ENCODE measurements at regions not wholly inside any gene's neighbourhood (a gene's known extent, or its start where the extent isn't known, plus 50 kb on each side); places are given as distances from the start of the nearest gene placed in this dataset.

DNA sequence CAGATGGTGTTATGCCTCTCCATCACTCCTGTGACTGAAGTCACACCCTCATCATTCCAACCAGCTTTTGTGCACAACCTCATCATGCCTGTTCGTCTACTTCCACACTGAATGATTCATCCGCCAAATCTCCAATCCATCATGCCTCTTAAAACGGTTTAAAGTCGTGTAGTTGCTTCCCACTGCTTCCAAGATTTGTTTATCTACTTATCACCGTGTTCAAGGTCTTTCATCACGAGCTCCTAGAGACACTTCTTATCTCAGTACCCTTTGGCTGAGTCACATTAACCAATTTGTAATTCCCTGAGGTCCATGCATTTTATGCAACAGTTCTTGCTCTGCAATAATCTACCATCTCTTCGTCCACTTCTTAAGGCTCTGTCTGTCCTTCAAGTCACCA, 592.3 kb upstream of the ID2 start:
- no peak overlapping the region for H3K4me3 ChIP-seq (ENCODE audit: low read depth, low read length, poor library complexity, severe bottlenecking)
- H3K9me3 ChIP-seq (ENCODE audit: low read depth, low read length, poor library complexity, severe bottlenecking) = no peaks in the 10 kb centered on the region
- intact Hi-C loops (cut with micrococcal nuclease; ENCODE audit: unreplicated experiment) = no loop called here
- no peaks in the 10 kb centered on the region for H3K27me3 ChIP-seq (replicated peaks; ENCODE audit: insufficient read depth, low read depth, low read length, poor library complexity)
- ChIA-PET CTCF (no interaction called here), POLR2A (ENCODE audit: low non-redundant PET) (no interaction called here)
- no peak for DNase-seq (ENCODE audit: low spot score)
- TF ChIP-seq, protein P1, sequence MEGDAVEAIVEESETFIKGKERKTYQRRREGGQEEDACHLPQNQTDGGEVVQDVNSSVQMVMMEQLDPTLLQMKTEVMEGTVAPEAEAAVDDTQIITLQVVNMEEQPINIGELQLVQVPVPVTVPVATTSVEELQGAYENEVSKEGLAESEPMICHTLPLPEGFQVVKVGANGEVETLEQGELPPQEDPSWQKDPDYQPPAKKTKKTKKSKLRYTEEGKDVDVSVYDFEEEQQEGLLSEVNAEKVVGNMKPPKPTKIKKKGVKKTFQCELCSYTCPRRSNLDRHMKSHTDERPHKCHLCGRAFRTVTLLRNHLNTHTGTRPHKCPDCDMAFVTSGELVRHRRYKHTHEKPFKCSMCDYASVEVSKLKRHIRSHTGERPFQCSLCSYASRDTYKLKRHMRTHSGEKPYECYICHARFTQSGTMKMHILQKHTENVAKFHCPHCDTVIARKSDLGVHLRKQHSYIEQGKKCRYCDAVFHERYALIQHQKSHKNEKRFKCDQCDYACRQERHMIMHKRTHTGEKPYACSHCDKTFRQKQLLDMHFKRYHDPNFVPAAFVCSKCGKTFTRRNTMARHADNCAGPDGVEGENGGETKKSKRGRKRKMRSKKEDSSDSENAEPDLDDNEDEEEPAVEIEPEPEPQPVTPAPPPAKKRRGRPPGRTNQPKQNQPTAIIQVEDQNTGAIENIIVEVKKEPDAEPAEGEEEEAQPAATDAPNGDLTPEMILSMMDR (conservative IDR thresholded peaks at IDR 0.05; ENCODE audit: low read depth, low read length) = no peak
- no peak for TF ChIP-seq EZH2 (IDR thresholded peaks at IDR 0.05; ENCODE audit: borderline replicate concordance, low read depth, low read length, poor library complexity, severe bottlenecking)
- peaks cover 7% of the 10 kb centered on the region for H3K4me1 ChIP-seq (ENCODE audit: insufficient read depth, low read length, poor library complexity, severe bottlenecking)
- H3K27ac ChIP-seq (ENCODE audit: low read depth, low read length, poor library complexity, severe bottlenecking) = no peak overlapping the region
- no TSS peak for BruUV-seq (replicated peaks)
- H3K36me3 ChIP-seq (ENCODE audit: insufficient read depth, low read length, poor library complexity, severe bottlenecking) = no peaks in the 10 kb centered on the region

DNA sequence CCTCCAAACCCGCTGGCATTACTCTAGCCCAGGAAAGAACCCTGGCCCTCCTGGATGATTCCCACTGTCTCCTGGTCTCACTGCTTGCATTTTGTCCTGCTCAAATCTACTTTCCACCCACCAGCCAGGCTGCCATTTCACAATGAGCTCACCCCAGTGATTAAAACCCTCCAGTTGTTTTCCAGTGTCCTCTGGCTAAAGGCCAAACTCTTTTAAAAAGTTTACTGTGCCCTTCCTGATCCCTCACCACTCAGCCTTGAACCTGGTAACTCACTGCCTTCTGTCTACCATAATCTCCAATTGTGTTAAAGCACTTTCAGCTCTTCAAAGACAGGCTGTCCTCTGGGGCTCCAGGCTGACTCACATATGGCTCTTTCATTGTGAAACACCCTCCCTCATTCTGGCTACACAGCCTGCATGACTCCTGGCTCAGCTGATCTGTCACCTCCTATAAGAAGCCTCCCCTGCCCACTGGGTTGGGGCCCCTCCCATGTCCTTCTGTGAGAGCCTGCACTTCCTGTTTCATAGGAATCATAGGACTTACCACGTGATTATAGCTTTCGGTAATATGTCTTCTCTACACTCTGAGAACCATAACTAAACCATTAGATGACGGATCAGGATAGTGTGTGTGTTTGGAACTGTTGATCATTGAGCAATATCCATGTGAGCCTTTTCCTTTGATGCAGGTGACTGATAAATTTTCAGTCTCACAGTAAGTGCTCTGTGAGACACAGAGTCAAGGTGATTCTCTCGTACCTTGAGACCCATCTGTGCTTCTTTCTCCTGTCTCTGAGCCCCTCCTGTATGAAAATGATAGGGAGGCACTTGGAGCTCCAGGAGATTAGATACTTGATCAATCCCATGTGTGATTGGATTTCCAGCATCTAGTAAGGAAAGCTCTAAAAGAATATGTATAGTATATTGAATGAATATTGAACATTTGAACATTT, 590.8 kb upstream of the ID2 start:
- no TSS peak for BruUV-seq (replicated peaks)
- Histone ChIP-seq H3K4me3 (ENCODE audit: low read depth, low read length, poor library complexity, severe bottlenecking) (no peak overlapping the region), H3K9me3 (ENCODE audit: low read depth, low read length, poor library complexity, severe bottlenecking) (no peaks in the 10 kb centered on the region), H3K27me3 (replicated peaks; ENCODE audit: insufficient read depth, low read depth, low read length, poor library complexity) (no peaks in the 10 kb centered on the region), H3K4me1 (ENCODE audit: insufficient read depth, low read length, poor library complexity, severe bottlenecking) (peaks cover 7% of the 10 kb centered on the region), H3K36me3 (ENCODE audit: insufficient read depth, low read length, poor library complexity, severe bottlenecking) (no peaks in the 10 kb centered on the region), H3K27ac (ENCODE audit: low read depth, low read length, poor library complexity, severe bottlenecking) (no peak overlapping the region)
- intact Hi-C loops (cut with micrococcal nuclease; ENCODE audit: unreplicated experiment) = no loop called here
- ChIA-PET CTCF (no interaction called here), POLR2A (ENCODE audit: low non-redundant PET) (no interaction called here)
- DNase-seq (ENCODE audit: low spot score) = peak; percentile 72
- TF ChIP-seq, protein P1 (conservative IDR thresholded peaks at IDR 0.05; ENCODE audit: low read depth, low read length) = no peak
- TF ChIP-seq EZH2 (IDR thresholded peaks at IDR 0.05; ENCODE audit: borderline replicate concordance, low read depth, low read length, poor library complexity, severe bottlenecking) = no peak

DNA sequence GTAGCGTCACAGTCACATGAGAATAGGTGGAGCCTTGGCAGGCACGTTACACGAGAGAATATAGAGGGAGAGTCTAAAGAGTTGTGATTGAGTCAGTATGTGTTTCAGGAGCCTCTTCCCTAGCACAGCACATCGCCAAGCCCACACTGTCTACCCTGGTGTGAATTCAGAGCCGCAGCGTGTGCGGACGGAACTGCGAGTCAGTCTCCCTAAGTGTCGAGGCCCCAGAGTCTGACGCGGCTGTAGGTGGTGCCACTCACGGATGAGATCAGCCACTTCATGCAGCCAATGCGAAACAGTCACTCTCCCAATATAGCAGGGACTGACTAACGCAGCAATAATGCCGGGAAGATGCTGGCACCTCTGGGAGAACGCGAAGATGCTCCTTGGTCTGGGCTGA, 587.3 kb upstream of the ID2 start:
- ChIA-PET POLR2A (ENCODE audit: low non-redundant PET) (no interaction called here), CTCF (no interaction called here)
- H3K36me3 ChIP-seq (ENCODE audit: insufficient read depth, low read length, poor library complexity, severe bottlenecking) = no peaks in the 10 kb centered on the region
- DNase-seq (ENCODE audit: low spot score) = no peak
- H3K9me3 ChIP-seq (ENCODE audit: low read depth, low read length, poor library complexity, severe bottlenecking) = no peaks in the 10 kb centered on the region
- BruUV-seq (replicated peaks) = no TSS peak
- H3K27ac ChIP-seq (ENCODE audit: low read depth, low read length, poor library complexity, severe bottlenecking) = no peak overlapping the region
- no peak overlapping the region for H3K4me3 ChIP-seq (ENCODE audit: low read depth, low read length, poor library complexity, severe bottlenecking)
- intact Hi-C loops (cut with micrococcal nuclease; ENCODE audit: unreplicated experiment) = no loop called here
- H3K4me1 ChIP-seq (ENCODE audit: insufficient read depth, low read length, poor library complexity, severe bottlenecking) = peaks cover 7% of the 10 kb centered on the region
- H3K27me3 ChIP-seq (replicated peaks; ENCODE audit: insufficient read depth, low read depth, low read length, poor library complexity) = no peaks in the 10 kb centered on the region
- TF ChIP-seq, protein P1 (conservative IDR thresholded peaks at IDR 0.05; ENCODE audit: low read depth, low read length) = no peak
- no peak for TF ChIP-seq EZH2 (IDR thresholded peaks at IDR 0.05; ENCODE audit: borderline replicate concordance, low read depth, low read length, poor library complexity, severe bottlenecking)
